HG03066 (cell line): ENCODE measurements at regions not wholly inside any gene's neighbourhood (a gene's known extent, or its start where the extent isn't known, plus 50 kb on each side); places are given as distances from the start of the nearest gene placed in this dataset.
"Not testable (repeated sequence)": the region's sequence is repeated elsewhere in the genome, so short reads cannot be mapped to it uniquely, and the experiment has no call there.

ENCODE experiments used
- ATAC-seq: cut with Tn5 transposase; IDR thresholded peaks from one replicate; pipeline ENCODE4 v1.9.1; 2021; ENCODE audit warnings: low read depth; ENCODE audit not compliant: unreplicated experiment

DNA sequence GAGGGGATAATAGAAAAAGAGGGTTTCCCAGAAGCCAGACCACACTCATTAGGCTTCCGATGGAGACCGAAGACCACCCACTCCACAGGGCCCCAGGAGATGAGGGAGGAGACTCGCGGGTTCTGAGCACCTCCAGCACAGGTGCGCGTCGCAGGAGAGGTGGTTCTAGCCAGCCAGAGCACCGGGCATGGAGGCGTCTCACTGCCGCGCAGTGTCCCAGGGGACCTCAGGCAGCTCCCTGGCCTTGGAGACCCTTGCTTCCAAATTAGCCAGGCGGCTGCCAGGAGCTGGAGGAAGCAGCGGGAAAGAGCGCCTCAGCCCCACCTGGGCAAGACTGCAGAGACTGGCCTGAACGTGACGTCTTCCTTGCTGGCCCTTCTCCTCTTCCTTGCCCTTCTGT, 115.4 kb upstream of the FBXL7 start:
- no peak for ATAC-seq

DNA sequence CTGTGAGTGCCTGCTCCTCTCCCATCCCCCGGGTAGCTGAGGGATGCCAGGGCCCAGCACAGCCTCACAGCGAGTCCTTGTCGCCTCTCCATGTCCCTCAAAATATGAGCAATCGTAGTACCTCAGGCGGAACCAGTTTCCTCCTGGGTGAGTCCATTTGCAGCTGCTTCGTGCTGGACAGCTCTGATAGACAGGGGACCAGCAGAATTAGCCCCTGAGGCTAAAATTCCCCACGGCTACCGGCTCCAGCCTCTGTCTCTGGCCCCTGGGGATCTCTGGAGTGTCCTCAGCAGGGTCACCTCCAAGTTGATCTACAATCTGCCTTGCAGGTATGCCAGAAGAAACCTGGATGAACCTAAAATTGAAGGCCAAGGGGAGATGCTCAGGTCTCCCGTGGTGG, 115.8 kb upstream of the FBXL7 start:
- ATAC-seq: no peak

DNA sequence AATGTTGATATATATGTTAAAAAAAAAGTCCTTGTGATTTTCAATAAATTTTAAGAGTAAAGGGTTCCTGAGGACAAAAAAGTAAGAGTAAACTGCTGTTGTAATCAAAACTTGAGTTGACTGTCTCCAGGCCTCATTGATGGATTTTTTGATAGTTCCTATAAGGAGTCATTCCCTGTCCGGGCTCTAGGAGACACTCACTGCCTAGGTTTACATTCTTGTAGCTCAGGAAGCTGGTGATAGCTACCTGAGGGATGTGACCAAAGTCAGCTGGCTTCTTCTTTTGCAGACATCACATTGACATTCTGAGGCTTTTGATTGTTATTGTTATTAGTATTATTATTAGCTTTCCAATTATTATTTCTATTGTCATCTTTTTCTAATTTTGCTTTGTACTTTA, 116.5 kb upstream of the FBXL7 start:
- no peak for ATAC-seq

DNA sequence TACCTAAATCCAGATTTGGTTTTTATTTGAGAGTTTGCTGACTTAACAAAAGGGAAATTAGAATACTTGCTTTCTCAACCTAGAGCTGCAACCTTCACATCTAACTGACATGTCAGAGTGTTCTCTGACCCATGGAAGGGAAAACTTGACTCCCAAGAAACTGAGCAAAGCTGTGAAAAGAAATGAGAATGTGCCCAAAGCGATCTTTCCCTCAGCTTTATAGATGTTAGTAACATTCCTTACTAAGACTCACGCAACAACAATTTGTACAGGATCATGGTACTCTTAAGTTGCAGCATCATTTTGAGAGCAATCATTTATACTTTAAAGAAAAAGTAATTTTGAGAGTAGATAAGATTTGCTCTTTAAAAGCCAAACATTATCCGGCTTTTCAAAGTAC, 117.0 kb upstream of the FBXL7 start:
- no peak for ATAC-seq

DNA sequence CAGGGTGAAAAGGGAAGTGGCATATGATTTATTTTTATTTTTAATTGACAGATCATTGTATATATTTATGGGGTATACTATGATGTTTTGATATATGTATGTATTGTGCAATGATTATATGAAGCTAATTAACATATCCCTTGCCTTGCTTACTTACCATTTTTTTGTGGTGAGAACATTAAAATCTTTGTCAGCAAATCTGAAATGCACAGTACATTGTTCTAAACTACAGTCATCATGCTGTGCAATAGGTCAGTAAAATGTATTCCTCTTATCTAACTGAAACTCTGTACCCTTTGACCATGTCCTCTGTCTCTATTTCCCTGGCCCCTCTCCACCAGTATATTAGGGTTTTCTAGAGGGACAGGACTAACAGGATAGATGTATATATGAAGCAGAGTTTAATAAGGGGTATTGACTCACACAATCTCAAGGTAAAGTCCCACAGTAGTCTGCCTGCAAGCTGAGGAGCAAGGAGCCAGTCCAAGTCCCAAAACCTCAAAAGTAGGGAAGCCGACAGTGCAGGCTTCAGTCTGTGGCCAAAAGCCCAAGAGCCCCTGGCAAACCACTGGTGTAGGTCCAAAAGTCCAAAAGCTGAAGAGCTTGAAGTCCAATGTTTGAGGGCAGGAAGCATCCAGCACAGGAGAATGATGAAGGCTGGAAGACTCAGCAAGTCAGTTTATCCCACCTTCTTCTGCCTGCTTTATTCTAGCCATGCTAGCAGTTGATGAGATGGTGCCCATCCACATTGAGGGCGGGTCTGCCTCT, 122.2 kb upstream of the FBXL7 start:
- no peak for ATAC-seq

DNA sequence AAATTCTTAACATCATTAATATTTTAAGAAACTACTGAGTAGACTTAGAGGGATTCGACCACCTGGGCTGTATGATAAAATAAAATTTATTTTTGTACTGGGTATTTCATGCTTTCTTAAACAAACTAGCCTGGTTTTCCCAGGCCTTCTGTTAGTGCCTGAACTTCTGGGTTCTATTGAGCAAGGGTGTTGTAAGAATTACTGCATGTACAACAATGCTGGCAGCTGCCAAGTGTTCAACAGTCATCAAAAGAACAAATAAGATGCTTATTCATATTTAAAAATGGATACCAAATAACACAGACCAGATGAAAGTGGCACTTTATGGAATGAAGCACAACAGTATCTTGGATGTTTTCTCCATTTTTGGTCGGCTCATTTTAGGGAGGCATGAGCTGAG, 123.2 kb upstream of the FBXL7 start:
- no peak for ATAC-seq

DNA sequence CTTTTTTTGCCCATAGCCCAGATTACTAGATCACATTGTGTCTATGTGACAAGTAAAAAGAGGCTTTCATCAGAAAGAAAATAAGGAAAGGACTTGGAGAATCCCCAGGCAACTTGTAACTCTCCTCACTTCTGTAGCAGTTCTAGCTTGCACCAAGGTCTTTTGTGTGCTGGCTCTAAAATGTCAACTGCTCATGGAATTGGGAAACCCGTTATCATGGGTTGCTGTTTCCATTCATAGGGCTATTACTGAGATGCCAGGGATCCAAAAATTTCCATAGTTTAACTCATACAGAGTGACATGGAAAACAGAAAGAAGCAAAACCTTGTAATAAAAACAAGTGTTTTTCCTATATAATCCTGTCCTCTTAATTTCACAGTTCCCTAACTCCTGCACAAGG, 123.9 kb upstream of the FBXL7 start:
- no peak for ATAC-seq

DNA sequence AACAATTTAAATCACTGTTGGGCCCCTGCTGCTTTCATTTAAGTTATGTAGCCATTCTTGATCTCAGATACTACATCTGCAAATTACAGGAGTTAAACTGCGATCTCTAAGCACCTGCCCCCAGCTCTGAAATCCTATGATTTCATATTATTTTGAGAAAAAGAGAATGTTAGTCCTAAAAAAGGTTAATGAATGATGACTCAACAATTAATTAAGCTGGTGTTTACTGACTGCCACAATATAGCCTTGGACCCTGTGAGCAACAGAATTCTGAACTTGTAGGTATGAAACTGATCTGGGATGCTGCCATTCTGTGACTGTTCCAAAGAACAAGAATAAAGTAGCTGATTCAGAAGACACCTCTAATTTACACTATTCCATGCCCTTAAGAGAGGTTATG, 124.4 kb upstream of the FBXL7 start:
- ATAC-seq: no peak

DNA sequence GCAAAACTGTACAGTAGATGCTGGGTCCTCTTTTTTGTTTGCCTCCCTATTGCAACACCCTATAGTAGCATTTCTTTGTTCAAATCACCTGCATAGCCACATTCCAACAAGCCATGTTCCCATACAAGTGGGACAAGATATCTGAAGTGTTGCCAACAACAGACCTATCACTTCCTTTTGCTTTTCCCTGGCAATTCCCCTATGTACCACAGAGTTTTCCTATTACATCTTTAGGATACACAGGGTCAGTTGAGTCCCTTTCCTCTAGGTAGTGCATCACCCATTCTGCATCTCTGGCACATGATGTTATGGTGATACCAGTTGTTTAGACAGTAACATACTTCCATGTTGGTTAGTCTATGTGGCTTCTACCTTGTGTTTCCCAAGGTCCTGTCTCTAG, 125.1 kb upstream of the FBXL7 start:
- no peak for ATAC-seq

DNA sequence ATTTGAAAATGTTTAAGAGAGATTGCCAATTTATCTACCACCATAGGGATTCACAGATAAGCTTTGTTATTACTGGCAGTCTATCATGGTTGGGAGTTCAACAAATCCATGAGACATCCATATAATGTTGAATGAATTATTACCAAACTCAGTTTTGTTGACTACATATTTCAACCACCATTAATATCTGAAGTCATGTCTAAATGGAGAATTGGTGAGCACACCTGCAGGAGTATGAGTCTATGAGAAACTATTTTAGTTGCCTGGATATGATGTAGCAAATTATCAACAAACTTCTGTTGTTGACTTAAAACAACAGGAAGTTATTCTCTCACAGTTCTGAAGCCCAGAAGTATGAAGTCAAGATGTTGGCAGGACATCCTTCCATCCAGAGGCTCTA, 126.8 kb upstream of the FBXL7 start:
- ATAC-seq: no peak

DNA sequence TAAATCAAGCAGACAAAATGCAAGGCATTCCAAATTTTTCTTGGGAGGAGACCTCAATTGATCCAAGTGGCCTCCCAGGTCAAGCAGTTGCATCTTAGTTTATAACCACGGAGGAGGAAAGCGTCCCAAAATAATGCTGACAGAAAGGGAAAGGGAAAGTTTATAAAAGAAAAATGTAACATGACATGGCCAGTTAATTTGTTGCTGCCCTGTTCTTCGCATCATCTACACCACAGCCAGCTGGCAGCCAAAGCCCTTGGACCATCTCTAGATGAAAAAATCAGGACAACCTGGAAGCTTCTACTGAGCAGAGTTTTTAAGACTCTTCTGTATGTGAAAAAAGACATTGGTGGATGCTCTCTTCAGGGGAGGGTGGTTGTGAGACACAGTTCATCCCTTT, 128.8 kb upstream of the FBXL7 start:
- ATAC-seq: no peak

DNA sequence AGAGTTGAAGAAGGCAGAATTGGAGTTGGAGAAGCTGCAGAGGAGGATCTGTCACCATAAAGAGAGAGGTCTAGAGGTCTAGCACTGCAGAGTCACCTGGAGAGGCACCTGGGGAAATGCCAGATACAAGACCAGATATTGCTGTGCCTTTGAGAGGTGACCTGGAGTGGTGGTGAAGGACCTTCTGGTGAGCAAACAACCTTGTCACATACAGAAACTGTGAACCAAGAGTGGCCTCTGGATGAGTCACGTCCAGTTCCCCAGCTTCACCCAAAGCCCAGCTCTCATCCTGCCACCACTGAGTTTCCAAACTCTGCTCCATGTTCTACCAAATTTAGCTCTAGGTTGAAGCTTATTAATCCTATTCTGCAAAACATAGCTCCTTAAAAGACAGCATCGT, 131.1 kb upstream of the FBXL7 start:
- no peak for ATAC-seq

DNA sequence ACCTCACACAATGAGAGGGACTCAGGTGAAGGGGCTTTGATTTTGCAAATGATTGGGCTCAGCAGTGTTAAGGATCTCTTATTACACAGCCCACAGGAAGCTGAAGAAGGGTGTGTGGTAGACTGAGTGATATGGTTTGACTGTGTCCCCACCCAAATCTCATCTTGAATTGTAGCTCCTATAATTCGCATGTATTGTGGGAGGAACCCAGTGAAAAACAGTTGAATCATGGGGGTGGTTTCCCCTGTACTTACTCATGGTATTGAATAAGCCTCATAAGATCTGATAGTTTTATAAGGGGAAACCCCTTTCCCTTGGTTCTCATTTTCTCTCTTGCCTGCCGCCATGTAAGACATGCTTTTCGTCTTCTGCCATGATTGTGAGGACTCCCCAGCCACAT, 132.5 kb upstream of the FBXL7 start:
- no peak for ATAC-seq

DNA sequence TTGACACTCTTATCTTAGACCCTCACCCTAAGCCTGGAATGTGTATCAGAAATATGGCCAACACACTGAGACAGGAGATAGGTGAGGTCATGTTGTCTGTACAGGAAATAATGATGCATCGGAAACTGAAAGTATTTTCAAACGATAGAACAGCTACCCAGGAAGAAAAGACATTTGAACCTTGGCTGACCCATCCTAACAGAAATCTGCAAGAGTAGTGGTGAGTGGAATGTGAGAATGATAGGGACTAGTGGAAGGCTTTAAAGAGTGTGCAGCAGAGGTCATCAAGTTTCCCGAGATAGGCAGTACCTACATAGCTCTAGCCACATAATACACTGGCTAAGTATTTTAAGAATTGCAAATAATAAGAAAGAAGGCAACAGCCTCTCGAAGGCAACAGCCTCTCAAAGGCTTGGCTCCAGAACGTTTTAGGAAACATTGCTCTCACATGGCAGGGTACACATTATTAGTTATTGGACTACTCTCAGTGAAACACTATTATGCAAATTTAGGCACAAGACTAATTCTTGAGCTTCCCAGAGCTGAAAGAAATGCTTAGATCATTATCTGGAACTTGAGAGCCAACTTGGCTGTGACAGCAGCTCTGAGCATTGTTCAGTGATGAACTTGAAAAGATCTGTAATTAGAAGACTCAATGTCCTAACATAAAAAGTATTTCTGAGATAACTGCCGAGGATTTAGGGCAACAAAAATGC, 133.1 kb upstream of the FBXL7 start:
- no peak for ATAC-seq

DNA sequence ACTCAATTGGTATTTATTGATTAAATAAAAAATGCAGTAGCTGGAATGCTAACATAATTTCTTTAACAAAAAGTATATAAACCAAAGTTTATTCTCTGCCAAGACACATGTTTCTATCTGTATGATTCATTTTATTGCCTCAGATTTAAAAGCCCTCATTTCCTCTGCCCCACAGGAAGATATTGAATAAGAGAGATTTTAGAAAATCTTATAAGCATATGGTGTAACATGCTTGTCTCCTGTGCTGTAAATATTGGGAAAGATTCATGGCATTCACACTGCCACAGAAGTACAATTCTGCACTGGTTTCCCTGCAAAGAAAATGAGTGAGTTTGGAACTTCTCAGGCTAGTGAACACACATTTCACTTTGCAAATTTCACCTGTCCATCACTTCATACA, 134.9 kb upstream of the FBXL7 start:
- no peak for ATAC-seq

DNA sequence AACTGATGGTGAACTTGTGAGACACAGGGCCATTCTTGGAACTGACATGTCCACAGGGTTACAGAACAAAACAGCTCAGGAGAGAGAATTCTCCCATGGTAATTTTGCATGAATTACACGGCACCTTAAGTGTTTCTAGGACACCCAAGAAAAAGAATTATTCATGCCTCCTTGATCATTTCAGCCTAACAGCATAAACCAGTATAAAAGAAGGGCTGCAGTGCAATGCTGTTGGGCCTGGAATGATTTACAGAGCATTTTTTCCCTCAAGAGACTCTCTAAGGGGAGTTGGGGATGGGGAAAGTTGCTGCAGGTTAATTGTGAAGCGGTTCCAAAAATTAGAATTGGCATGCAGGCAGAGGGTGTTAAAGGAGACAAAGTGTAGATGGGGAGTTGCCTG, 136.4 kb upstream of the FBXL7 start:
- no peak for ATAC-seq

DNA sequence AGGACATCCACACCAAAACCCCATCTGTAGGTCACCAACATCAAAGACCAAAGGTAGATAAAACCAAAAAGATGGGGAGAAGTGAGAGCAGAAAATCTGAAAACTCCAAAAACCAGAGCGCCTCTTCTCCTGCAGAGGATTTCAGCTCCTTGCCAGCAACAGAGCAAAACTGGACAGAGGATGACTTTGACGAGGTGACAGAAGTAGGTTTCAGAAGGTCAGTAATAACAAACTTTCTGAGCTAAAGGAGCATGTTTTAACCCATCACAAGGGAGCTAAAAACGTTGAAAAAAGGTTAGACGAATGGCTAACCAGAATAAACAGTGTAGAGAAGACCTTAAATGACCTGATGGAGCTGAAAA, 142.9 kb upstream of the FBXL7 start:
- not testable (repeated sequence) for ATAC-seq

DNA sequence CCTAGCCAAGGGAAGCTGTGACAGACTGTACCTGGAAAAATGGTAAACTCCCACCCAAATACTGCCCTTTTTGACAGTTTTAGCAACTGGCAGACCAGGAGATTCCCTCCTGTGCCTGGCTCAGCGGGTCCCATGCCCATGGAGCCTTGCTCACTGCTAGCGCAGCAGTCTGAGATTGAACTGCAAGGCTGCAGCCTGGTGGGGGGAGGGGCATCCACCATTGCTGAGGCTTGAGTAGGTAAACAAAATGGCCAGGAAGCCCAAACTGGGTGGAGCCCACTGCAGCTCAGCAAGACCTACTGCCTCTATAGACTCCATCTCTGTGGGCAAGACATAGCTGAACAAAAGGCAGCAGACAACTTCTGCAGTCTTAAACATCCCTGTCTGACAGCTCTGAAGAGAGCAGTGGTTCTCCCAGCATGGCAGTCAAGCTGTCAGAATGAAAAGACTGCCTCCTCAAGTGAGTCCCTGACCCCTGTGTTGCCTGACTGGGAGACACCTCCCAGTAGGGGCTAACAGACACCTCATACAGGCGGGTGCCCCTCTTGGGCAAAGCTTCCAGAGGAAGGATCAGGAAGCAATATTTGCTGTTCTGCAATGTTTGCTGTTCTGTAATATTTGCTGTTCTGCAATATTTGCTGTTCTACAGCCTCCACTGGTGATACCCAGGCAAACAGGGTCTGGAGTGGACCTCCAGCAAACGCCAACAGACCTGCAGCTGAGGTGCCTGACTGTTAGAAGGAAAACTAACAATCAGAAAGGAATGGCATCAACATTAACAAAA, 143.5 kb upstream of the FBXL7 start:
- ATAC-seq: not testable (repeated sequence)

DNA sequence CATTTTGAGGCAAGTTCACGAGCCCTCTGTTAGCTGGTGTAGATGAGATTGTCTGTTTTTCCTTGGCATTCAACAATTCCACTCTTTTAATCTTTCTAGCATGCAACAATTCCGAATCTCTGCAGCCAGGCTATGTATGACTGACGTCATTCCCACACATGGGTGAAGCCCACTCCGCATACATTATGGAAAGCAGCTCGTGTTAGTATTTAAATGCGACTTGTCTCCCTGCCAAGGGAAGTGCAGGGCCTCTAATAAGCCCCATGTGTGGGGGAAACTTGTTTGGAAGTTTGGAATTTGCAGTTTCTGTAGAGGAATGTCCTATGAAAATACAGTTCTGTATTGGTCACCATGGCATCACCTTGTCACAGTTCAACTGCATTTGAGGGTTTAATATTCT, 146.0 kb upstream of the FBXL7 start:
- ATAC-seq: no peak

DNA sequence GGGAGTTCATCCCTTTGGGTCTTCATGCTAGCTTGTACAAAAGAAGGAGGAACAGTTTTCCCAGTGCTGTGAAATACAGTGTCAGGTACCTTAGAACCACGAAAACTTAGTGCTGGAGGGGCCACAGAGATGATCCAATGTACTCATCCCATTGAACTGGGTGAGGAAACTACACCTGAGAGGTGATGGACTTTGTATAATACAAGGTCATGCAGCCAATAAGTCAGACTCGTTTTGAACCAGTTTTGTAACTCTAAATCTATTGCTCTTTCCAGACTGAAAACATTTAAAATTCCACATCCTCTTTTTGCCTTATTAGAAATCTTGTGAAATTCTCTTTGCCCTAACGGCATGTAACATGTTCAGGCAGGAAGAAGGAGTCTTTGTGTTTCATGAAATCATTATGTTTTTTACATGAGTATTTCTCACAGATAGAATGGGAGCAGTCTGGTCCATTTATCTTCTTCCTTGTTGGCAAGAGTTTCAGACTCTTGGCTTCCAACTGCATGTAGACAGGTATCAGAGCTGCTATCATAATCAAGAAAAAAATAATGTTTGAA, 146.8 kb upstream of the FBXL7 start:
- no peak for ATAC-seq

DNA sequence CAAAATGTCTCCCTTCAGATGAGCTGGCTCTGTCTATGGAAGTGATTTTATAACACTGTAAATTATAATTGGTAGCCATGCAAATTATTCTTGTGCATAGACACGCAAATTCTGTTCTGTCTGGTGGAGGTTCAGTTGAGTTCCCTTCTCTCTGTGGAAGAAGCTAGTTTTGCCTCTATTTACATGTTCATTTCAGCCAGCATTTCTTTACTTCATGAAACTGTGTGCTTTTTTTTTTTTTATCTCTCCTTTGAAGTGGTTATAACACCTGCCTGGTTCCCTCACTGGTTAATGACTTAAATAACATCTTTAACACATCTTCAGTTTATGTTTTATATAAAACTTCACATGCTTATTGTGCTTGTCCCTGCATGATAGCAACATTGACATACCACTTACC, 149.4 kb upstream of the FBXL7 start:
- no peak for ATAC-seq
